HG02884 (cell line): ENCODE measurements at regions not wholly inside any gene's neighbourhood (a gene's known extent, or its start where the extent isn't known, plus 50 kb on each side); places are given as distances from the start of the nearest gene placed in this dataset.

ENCODE experiments used
- ATAC-seq: cut with Tn5 transposase; IDR thresholded peaks from one replicate; pipeline ENCODE4 v1.9.1; 2021; ENCODE audit warnings: mild to moderate bottlenecking, moderate library complexity; ENCODE audit not compliant: unreplicated experiment

DNA sequence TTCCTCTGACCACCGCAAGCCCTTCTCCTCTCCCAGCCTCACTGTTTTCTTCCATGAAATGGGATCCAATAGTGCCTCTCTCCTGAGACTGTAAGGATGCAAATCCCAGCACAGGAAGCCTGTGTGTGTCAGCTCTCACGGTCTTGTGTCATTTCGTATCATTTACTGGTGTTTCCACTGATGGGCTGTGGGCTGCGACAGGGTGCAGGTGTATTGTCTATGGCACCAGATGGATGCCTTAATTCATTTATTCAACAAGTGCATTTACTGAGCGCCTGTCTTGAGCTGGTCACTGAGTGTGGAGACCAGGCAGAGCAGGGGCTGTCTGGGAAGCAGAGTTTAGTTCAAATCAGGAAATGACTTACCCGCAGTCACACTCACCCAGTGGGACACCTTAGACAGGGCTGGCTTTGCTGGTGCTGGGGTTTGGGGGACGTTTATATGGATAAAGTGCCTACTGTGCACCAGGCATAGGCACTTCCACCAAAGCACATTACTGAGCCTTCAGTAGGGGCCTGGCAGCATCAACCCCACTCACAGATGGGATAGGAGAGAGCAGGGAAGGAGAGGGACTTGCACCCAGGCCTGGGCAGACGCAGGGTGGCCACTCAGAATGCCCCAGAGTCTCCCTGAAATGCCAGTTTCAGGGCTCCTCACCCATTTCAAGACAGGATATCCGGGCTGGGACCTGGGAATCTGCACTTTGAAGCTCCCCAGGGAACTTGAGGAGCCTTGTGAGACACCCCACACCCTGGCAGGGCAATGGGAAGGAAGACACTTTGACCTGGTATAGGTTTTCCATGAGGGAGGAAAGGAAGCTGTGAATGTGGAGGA is 398.9 kb downstream of the MATN1 start:
- ATAC-seq, result no peak

DNA sequence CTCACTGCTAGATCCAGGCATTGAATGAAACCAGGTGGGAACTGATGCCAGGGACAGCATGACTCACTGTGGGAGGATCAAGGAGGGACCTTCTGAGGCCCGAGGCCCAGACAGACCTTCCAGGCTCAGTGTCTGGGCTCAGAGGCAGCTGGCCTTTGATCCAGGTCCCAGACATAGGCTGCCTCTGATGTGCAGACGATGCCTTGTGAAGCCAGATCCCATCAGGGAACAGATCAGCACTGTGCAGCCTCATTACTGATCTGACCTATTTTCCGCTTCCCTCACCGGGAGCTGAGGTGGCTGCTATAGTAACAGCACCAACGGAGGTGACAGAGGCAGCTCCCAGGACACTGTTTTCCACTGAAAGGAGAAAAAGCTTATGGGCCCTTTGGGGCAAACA is 399.5 kb downstream of the MATN1 start:
- ATAC-seq, result no peak

DNA sequence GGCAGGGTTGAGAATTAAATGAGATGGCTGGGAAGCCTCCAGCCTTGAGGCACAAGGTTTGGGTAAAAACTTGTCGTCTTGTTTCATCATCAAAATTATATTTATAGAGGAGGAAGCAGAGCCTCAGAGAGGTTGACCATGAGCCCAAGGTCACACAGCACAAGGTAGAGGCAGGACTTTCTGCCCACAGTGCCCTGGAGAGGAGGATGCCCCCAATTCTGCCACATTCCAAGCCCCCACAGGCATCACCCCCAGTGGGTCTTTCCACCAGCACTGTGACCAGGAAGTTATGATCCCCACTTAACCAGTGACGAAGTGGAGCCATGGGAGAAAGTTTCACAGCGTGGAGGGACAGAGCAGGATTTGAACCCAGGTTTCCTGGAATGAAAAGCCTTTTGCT is 400.0 kb downstream of the MATN1 start:
- ATAC-seq, result no peak

DNA sequence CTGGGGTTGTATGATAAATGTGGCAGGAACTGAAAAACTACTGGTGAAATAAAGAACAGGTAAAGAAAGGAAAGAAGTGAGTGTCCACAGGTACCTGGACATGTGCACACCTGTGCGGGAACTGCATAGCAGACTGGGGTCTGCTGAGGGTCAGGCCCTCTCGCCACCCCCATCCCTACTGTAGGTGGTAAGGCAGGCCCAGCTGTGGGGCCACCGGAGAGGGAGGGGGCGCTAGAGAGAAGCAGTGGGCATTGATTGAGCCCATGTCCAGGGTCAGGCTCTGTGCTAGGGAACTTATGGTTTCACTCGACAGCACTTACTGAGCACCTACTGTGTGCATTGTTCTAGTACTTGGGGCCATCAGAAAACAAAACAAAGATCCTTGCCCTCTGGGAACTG is 400.5 kb downstream of the MATN1 start:
- ATAC-seq, result no peak

DNA sequence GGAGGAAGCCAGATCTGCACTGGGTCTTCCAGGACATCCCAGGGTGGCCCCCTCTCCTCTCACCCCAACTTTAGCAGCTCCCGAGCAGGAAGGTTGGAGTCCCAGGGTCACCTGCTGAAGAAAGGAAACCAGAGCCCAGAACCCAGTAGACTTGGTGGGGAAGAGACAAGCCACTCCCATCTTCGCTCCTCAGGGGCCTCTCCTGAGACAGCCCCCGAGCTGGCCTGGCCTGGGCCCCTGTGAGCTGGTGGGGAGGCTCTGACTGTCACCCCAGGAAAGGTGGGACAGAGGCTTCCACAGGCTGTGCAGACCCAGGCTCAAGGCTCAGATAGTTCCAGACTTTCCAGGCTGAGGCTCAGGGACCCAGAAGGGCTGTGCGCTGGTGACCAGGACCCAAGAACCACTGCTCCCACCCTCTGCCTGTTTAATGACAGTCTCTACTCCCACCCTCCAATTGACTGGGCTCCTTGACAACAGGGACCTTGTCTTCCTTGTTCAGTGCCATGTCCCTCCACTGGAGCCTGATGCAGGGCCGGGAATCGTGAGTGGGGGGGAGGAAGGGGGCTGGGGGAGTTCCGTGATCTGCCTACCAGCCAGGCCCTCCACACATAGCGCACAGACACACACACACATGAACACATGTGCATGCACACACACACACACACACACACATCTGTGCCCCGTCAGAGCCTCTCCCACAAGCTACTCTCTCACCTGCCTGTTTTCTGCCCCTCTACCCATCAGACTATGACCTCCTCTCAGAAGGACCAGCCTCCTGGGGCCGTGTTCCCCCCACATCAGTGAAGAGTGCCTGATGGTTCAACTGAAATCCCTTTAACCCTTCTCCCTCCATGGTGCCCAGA is 401.2 kb downstream of the MATN1 start:
- ATAC-seq, result no peak

DNA sequence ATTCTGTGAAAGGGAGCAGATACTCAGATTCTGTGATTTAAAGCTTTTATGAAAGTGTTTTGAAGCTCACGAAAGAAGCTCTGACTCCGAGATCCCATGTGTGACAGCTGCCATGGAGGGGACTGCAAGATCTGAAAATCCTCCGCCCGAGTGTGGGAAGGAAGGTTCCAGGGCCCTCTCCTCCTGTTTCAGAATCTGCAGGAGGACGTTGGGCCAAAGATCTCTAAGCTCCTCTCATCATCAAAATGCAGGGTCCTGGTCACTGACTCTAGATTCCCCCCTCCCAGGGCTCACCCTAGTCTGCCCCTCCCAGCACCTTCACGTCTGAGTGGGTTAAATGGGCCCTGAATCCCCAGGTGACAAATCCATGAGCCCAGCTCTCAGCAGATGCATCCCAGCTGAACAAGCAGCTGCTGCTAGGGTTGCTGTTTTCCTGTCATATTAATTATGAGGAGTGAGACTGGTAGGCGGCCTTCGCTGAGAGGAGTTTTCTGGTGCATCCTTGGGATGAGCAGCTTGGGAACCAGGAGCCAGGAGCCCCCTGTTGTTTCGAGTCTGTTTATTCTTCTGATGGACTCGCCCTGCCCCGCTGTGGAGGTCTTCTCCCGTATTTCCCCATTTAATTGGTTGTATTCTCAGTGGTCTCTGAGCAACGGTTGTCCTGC is 402.0 kb downstream of the MATN1 start:
- no peak for ATAC-seq

DNA sequence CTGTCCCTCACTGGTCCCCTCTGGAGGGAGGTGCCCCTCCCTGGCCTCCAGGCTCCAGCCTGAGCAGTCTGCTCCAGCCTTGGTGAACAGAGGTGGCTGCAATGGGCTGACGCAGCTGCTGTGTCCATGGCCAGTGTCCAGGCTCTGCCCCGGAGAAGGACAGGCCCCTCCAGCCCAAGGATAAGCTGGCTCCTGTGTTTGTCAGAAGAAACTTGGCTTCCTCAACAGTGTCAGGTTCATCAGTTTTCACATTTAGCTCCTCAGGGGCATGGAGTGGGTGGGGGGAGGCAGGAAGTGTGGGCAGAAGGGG is 402.8 kb downstream of the MATN1 start:
- ATAC-seq, result no peak

DNA sequence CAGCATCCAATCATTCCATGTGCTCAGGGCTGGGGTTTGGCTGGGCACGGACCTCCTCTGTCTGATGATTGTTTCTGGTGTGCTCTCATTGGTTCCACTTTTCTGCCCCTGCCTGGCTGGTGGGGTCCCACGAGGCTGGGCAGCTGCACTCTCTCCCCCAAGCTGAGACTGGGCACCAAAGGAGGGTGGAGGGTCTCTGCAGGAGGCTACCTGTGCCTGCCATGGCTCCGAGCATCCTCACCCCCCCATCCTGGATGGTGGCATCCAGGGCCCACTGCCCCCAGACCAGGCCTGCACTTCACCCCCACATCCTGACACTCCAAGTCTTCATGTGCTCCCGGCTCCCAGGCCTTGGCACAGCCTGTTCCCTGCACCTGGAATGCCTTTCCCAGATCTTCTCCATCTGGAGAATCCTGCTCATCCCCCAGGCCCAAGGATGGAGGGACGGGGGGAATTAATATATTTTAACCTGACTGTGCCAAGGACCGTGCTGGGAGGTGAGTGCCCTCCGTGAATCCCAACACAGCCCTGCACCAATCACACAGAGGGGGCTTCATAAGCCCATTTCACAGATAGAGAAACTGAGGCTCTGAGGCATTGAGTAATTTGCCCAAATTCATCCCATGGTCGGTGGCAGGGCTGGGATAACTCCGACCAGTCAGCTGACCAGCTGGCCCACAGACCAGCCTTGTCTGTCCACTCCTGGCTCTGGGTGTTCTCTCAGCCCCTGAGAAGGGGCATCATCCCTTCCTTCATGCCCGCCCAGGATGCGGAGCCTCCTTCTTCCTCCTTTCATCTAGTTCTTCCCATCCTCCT is 403.4 kb downstream of the MATN1 start:
- ATAC-seq, result no peak

DNA sequence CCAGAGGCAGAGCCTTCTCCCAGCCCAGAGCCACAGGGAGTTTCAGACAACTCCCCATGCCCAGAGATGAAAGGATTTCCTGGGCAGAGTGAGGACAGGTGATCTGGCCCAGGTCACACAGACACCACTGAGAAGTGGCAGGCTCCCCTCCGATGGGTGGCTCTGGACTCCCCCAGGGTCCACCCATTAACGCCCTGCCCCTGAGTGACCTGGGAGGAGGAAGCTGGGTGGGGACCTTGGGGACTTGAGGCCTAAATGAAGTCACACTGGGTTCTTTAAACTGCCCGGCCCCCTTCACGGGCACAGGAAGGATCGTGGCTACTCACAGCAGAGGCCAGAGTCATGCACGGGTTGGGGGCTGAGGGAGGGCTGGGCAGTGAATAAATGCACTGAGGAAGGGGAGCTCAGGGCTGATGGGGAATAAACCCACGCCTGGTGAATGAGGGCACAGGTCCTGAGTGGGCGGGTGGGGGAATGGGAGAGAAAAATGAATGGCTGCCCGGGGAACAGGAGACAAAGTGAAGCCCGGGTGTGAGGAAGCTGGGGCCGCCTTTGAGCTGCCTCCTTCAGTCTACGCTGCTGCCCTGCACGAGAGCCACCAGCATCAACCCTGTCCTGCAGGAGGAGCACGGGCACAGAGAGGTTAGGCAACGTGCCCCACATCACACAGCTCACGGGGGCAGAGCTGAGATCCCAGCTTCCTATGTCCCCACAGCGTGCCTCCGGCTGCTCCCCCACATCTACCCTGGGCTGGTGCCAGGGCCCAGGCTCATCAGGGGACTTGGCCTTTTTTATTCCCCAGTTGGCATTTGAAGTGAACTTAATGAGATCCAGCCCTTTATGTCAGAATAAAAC is 404.3 kb downstream of the MATN1 start:
- no peak for ATAC-seq

DNA sequence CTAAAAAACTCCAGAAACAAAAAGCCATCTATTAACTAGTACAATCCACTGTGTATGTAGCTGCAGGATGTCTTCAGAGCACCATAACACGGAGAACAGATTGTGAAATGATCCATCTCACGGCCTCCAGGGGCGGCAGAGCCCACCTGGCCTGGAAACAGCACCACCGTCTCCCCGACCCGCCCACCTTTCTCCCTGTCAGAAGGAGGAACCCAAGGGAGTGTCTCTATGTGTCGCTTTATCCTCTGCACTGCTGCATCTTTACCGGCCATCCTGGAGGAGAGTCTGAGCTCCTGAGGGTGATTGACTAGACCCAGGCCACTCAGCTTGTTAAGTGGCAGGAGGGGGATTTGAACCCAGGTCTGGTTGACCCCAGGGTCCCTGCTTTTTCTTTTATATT is 405.0 kb downstream of the MATN1 start:
- no peak for ATAC-seq

DNA sequence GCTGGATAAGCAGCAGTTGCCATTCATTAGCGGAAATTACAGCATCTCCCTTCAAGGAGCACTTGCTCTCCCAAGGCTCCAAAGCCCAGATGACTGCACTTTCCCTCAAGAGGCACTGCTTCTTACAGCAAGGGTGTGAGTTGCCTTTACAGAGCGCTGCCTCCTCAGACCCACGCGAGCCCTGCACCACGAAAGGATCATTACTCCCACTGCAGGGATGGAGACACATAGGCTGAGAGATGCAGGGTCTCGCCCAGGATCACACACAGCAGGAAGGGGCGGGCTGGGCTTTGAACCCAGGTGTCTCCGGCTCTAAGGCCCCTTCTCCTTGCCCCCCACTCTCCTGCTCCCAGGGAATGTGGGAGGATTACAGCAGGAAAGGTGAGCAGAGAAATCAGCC is 405.5 kb downstream of the MATN1 start:
- no peak for ATAC-seq

DNA sequence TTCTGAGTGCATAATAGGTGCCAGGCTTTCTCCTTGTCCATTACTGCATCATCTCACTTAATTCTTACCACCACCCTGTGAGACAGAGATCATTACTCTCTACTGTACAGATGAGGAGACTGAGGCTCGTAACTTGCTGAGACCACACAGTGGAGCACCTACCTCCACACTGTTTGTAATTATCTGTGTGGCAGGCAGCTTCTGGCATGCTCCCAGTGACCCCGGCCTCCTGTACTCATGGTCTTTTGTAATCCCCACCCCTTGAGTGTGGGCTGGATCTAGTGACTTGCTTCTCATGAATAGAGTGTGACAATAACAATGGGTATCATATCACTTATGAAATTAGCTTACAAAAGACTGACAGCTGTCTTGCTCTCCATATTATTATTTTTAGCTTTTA is 407.3 kb downstream of the MATN1 start:
- no peak for ATAC-seq

DNA sequence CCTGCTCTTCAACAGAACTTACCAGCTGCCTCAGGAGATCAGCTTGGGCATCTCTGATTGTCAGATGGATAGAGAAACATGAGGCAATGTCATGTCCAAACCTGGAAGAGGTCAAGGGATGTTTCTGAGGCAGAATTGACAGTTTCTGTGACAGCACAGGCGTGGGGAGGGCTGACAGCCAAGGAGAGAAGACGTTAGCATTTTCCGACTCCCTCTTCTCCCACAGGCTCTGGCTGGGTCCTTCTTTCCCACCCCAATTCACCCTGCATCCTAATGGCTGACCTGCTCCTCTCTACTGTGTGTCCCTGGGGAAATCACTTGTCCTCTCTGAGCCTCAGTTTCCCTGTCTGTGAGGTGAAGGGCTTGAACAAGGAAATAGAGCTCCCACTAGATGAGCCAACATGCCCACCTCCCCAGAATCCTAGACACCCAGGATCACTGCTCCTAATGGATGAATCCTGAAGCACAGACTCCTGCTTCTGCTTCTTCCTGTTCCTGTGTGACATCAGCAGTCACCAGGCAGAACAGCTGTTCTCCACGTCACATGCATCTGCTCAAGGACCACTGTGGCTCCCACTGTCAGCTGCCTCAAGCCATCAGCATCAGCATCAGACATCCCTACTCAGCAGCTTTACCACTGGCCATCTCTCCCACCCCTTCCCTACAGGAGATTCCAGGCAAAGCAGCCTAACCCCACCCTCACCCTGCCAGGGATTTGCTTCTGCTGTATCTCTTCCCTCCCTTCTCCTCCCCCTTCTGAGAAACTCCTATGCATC is 408.0 kb downstream of the MATN1 start:
- ATAC-seq, result no peak

DNA sequence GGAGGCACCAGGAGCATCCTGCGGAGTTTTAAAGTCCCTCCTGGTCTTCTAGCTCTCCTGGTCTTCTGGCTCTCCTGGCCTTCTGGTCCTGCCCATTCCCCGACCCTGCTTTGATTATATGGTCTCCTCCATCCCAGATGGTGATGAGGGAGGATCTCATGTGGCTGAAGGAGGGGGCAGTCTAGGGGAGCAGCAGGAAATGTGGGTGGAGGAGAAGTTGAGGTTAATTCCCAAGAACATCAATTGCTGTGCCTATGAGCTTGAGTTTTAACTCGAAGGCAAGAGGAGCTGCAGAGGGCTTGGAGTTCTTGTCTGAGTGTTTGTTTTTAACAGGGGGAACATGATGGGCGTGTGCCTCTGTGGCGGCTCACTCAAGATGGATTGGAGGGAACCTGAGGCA is 408.8 kb downstream of the MATN1 start:
- no peak for ATAC-seq

DNA sequence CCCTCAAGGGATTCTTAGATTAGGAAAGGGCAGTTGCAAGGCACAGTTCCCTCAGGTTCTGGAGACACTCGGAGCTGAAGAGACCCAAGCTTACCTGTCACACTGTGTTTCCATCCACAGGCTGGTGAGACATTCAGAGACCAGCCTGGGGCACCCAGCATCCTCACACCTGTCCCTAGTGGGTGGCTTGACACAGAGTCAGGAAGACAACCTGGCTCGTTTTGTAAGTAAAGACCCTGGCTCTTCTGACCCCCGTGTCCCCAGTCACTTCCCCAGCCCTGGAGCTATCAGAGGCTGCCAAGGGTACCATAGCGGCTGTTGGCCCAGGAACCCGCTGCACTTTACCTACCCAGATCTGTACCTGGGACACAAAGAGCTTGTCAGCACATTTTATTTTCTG is 409.8 kb downstream of the MATN1 start:
- ATAC-seq, result no peak

DNA sequence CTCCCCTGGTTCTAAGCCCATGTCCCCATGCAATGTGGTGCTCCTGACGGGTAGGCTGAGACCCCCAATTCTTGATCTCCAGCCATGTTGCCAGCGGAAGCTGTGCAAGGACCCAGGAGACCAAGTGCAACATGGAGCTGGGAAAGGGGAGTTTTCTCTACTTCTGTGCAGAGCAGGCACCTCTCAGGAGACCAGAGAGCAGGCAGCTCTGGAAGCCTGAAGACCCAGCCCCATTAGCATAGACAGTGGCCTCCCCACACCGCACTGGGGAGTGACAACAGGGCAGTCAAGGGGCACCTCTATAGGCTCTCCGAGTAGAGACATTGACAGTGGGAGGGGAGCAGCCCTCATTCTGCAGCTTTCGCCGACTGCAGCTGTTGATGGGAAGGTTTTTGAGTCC is 410.2 kb downstream of the MATN1 start:
- ATAC-seq, result no peak

DNA sequence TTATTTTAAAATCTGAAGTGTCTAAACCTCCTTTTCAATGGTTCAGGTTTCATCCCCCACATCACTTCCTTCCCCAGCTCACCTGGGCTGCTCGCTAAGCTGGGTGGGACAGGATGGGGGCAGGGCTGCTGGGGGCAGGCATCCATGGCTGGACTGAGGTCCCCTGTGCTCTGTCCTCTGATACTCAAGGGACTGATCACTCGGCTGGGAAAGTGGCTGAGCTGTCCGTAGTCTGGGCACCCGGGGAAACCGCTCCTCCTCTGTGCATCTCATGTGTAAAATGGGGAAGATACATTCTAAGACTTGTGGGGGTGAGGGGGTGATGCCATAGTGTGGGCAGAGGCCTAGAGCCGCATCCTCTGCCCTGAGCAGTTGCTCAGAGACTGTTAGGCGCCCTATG is 411.2 kb downstream of the MATN1 start:
- no peak for ATAC-seq

DNA sequence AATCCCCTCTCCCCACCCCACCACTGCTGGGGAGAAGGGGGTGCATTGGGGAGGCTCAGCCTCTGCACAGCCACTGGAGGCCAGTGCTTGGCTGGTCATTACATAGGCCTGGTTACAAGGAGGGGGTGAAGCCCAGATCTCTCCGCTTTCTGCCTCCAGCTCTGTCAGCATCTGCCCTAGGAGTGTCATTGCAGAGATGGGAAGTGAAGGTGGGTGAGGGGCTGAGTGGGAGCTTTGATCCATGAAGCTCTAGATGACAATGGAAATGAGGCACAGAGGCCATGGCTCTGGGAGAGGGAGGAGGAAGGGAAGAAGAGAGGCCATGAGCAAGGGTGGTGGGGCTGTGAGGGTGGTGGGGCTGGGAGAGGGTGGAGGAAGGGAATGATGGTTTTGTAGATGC is 411.6 kb downstream of the MATN1 start:
- ATAC-seq, result no peak

DNA sequence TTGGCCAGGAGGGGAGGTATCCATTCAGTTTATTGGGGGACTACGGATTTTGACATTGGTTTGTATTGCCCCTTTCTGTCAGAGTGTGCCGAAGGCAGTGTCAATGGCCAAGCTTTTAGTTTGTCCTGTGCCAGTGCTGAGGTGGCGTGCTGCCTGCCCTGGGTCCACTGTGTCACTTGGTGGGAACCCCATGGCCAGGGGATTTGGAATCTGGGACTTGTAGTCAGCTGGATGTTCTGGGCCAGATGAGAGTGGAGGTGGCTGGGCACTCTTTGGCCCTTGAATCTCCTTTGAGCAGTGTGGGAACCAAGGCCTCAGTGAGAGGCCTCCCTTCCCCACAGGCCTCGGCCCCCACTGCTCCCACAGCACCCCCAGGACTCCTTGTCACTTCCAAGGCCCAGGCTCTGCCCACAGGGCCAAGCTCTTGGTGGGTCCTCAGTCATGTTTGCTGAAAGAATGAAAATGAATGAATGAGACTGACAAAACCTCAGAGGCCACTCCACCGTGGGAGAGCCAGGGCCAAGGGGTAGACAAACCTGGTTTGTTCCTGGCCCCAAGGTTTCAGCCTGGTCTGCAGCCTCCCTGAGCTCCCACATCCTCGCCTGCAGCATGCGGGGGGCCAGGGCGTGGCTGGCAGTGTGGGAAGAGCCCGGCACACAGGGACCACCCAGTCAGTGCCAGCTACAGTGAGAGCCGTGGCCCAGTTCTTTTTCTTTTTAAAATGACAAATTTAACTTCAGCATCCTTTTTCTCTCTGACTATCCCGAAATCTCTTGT is 412.2 kb downstream of the MATN1 start:
- no peak for ATAC-seq
